Esophagus muscularis mucosa (tissue), 4 donors: ENCODE measurements at regions not wholly inside any gene's neighbourhood (a gene's known extent, or its start where the extent isn't known, plus 50 kb on each side); places are given as distances from the start of the nearest gene placed in this dataset.

ENCODE experiments used
- DNase-seq: peaks from one replicate; pipeline ENCODE4 v3.0.0-alpha.2; 2017; ENCODE audit errors: extremely low spot score
- H3K27ac ChIP-seq, 4 donors: fragments of 200-600 bp; sonication (generic); replicated peaks in 1 of 4; 1 replicate in 3 of 4; 2 replicates in 1 of 4; pipeline ENCODE4 v1.5.1; 2016 to 2019; ENCODE audit warnings: mild to moderate bottlenecking in 1 of 4
- H3K27me3 ChIP-seq, 4 donors: fragments of 200-600 bp; sonication (generic); one replicate each; pipeline versions ENCODE4 v1.5.1 to v1.6.0; 2016 to 2019
- H3K36me3 ChIP-seq, 4 donors: fragments of 200-600 bp; sonication (generic); one replicate each; pipeline ENCODE4 v1.5.1; 2016 to 2019
- H3K4me1 ChIP-seq, 4 donors: fragments of 200-600 bp; sonication (generic); one replicate each; pipeline ENCODE4 v1.5.1; 2016 to 2019
- H3K4me3 ChIP-seq, 4 donors: fragments of 200-600 bp; sonication (generic); 1 replicate in 2 of 4; 2 replicates in 2 of 4; pipeline ENCODE4 v1.5.1; 2016 to 2019; ENCODE audit warnings: mild to moderate bottlenecking in 4 of 4, moderate library complexity in 1 of 4
- H3K9me3 ChIP-seq, 4 donors: fragments of 200-600 bp; sonication (generic); 1 replicate in 3 of 4; 2 replicates in 1 of 4; pipeline ENCODE4 v1.5.1; 2016 to 2019
- CTCF ChIP-seq, 3 experiments: fragments of 200-600 bp in 2 of 3; fragments of 450-650 bp in 1 of 3; sonication (generic) in 2 of 3; IDR thresholded peaks; one replicate each; pipeline ENCODE4 v1.5.1; 2017 to 2019; ENCODE audit warnings: antibody characterized with exemption in 3 of 3, mild to moderate bottlenecking in 2 of 3, moderate library complexity in 1 of 3
- EP300 ChIP-seq: sonication (generic); formaldehyde crosslinking; IDR thresholded peaks from one replicate; pipeline ENCODE4 v1.6.1; 2017; ENCODE audit warnings: antibody characterized with exemption
- POLR2A ChIP-seq: fragments of 450-650 bp; IDR thresholded peaks from one replicate; pipeline ENCODE4 v1.6.1; 2017; ENCODE audit warnings: antibody characterized with exemption, moderate library complexity, mild to moderate bottlenecking, low read depth
- POLR2AphosphoS5 ChIP-seq, 2 donors: sonication (generic); formaldehyde crosslinking; IDR thresholded peaks; one replicate each; pipeline ENCODE4 v1.6.1; 2017; ENCODE audit warnings: antibody characterized with exemption in 2 of 2
- WGBS: methylation state at CpG from one replicate; pipeline ENCODE4 v1.1.5; 2018; 5-methylcytosine and 5-hydroxymethylcytosine counted together
- intact Hi-C: fragments of 100-400 bp; cut with DNase I; formaldehyde crosslinking; loops from one replicate; pipeline ENCODE4 v1.15.1; 2023

- Histone ChIP-seq H3K4me3 (no peak overlapping the region), H3K36me3 (no peaks in the 10 kb centered on the region), H3K27ac (no peak overlapping the region), H3K27me3 (peaks cover 0 to 5% (median 0%) of the 10 kb centered on the region in 4 donors), H3K4me1 (peaks cover 0 to 6% (median 0%) of the 10 kb centered on the region in 4 donors), H3K9me3 (no peaks in the 10 kb centered on the region)
- DNase-seq: no peak
- intact Hi-C loops: no loop called here
- 66% methylated on average over 6 of the region's 6 CpGs for WGBS
- TF ChIP-seq CTCF (IDR thresholded peaks at IDR 0.05): no peak
- TF ChIP-seq POLR2A: no peak
- TF ChIP-seq EP300: no peak
- no peak for TF ChIP-seq POLR2AphosphoS5 (IDR thresholded peaks at IDR 0.05)
Observed at GRCh38 chr6:167504385-167504961, 179.6 kb downstream of the TTLL2 start.

GRCh38 chr6:167505199-167505598 is 180.3 kb downstream of the TTLL2 start:
- no peak overlapping the region for H3K27ac ChIP-seq
- no peak for DNase-seq
- no peak overlapping the region for H3K4me3 ChIP-seq
- H3K4me1 ChIP-seq: peaks cover 0 to 6% (median 0%) of the 10 kb centered on the region in 4 donors
- H3K27me3 ChIP-seq: peaks cover 0 to 11% (median 0%) of the 10 kb centered on the region in 4 donors
- H3K9me3 ChIP-seq: no peaks in the 10 kb centered on the region
- TF ChIP-seq CTCF (IDR thresholded peaks at IDR 0.05) (no peak), POLR2A (no peak), POLR2AphosphoS5 (IDR thresholded peaks at IDR 0.05) (no peak), EP300 (no peak)
- intact Hi-C loops: no loop called here
- whole genome bisulfite sequencing: 86% methylated on average over 5 of the region's 7 CpGs
- no peaks in the 10 kb centered on the region for H3K36me3 ChIP-seq

GRCh38 chr6:167505782-167506181 is 180.9 kb downstream of the TTLL2 start:
- no peak overlapping the region for H3K27ac ChIP-seq
- TF ChIP-seq POLR2A (no peak), EP300 (no peak), POLR2AphosphoS5 (IDR thresholded peaks at IDR 0.05) (no peak), CTCF (IDR thresholded peaks at IDR 0.05) (no peak)
- H3K4me1 ChIP-seq: peaks cover 0 to 6% (median 0%) of the 10 kb centered on the region in 4 donors
- peaks cover 0 to 14% (median 0%) of the 10 kb centered on the region in 4 donors for H3K27me3 ChIP-seq
- H3K9me3 ChIP-seq: no peaks in the 10 kb centered on the region
- DNase-seq: no peak
- H3K36me3 ChIP-seq: no peaks in the 10 kb centered on the region
- intact Hi-C loops: no loop called here
- H3K4me3 ChIP-seq: no peak overlapping the region
- 85% methylated on average over 8 of the region's 13 CpGs for WGBS

GRCh38 chr6:167506443-167507301 is 181.8 kb downstream of the TTLL2 start:
- Histone ChIP-seq H3K4me1 (peaks cover 0 to 6% (median 0%) of the 10 kb centered on the region in 4 donors), H3K27me3 (peaks cover 0 to 14% (median 0%) of the 10 kb centered on the region in 4 donors), H3K9me3 (no peaks in the 10 kb centered on the region), H3K36me3 (no peaks in the 10 kb centered on the region), H3K4me3 (no peak overlapping the region), H3K27ac (no peak overlapping the region)
- no peak for DNase-seq
- intact Hi-C loops: no loop called here
- 92% methylated on average over 19 of the region's 25 CpGs for WGBS
- TF ChIP-seq EP300: no peak

- TF ChIP-seq POLR2AphosphoS5 (IDR thresholded peaks at IDR 0.05) (no peak), EP300 (no peak), CTCF (IDR thresholded peaks at IDR 0.05) (no peak), POLR2A (no peak)
- WGBS: 93% methylated on average over 15 of the region's 15 CpGs
- no peak for DNase-seq
- intact Hi-C loops: no loop called here
- Histone ChIP-seq H3K4me3 (no peak overlapping the region), H3K36me3 (no peaks in the 10 kb centered on the region), H3K27ac (no peak overlapping the region), H3K27me3 (peaks cover 0 to 14% (median 0%) of the 10 kb centered on the region in 4 donors), H3K4me1 (peaks cover 0 to 6% (median 0%) of the 10 kb centered on the region in 4 donors), H3K9me3 (no peaks in the 10 kb centered on the region)
Observed at GRCh38 chr6:167507376-167507945, 182.6 kb downstream of the TTLL2 start.
